ENCODE measurements at regions not wholly inside any gene's neighbourhood (a gene's known extent, or its start where the extent isn't known, plus 50 kb on each side); places are given as distances from the start of the nearest gene placed in this dataset.
"Not testable (repeated sequence)": the region's sequence is repeated elsewhere in the genome, so short reads cannot be mapped to it uniquely, and the experiment has no call there.

DNA sequence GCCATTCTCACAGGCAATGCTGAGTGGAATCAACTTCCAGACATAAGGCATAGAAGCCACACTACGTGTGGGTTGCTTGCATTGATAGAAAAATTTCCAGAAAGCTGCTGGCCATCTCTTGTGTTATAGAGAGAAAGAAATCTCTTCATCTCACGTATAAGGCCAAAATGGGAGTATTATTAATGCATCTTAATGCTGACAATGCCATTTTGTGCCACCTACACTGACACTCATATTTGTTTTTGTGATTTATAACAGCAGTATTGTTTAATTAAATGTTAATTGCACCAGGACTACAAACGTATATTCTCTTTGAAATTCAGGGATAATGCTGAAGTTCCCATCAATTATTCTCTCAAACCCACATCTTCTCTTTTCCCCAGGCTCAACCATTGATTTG lies 56.1 kb upstream of the TMEM132D start:
- no peak for DNase-seq (ENCODE audit: low read depth in 2 of 2)

DNA sequence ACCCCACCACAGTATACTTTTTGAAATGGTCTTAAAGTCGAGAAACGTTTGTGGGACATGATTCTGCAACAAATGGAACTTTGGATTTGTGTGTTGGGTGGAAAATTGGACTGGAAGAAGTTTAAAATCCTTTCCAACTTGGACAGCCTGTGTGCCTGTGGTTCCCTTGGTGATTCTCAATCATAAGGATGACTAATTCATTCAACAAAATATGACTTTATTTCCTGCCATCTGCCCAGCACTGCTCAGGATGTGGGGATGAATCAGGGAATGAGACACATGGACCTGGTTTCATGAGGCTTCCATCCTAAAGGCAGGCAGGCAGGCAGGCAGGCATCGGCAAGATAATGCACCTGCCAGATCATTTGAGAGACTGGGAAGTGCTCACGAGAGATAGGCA lies 57.3 kb upstream of the TMEM132D start:
- DNase-seq (ENCODE audit: low read depth in 2 of 2), result no peak

GRCh38 chr12:129961856-129962255 lies 58.0 kb upstream of the TMEM132D start:
- no peak for DNase-seq (ENCODE audit: low read depth in 2 of 2)

DNA sequence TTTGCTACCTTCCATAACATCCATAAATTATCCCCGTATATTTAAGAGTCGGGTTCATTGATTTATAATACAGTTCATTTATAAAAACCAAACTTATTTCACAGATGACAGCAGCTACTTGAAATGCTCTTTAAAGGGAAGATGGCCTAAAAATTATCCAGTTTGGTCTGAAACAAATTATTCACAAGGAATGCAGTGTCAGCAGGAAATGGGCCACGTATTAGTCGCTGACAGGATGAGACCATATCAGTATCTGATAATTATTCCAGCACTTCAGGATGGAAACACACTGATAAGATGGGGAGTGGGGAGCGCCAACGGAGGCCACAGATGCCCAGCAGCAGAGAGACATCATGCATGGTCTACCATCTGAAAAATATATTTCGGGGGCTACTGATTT lies 60.5 kb upstream of the TMEM132D start:
- no peak for DNase-seq (ENCODE audit: low read depth in 2 of 2)

- no peak for DNase-seq (ENCODE audit: low read depth in 2 of 2)
Observed at GRCh38 chr12:129964826-129965457, 61.1 kb upstream of the TMEM132D start.

GRCh38 chr12:129966146-129966995 lies 62.5 kb upstream of the TMEM132D start:
- DNase-seq (ENCODE audit: low read depth in 2 of 2), result no peak

DNA sequence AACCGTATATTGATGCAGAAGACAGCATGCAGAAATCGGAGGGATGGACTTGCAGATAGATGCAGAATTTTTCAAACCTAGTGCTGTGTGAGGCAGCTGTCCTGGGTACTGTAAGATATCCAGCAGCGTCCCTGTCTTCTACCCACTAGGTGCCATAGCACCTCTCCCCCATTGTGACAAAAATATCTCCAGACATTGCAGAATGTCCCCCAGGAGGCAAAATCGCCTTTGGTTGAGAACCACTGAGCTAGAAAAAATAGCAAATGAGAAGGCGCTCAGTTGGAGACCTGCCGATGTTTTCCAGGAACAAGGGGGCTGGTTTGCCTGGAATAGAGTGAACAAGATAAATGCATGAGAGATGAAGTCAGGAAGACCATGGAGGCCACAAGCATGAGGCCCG lies 67.9 kb upstream of the TMEM132D start:
- no peak for DNase-seq (ENCODE audit: low read depth in 2 of 2)

DNA sequence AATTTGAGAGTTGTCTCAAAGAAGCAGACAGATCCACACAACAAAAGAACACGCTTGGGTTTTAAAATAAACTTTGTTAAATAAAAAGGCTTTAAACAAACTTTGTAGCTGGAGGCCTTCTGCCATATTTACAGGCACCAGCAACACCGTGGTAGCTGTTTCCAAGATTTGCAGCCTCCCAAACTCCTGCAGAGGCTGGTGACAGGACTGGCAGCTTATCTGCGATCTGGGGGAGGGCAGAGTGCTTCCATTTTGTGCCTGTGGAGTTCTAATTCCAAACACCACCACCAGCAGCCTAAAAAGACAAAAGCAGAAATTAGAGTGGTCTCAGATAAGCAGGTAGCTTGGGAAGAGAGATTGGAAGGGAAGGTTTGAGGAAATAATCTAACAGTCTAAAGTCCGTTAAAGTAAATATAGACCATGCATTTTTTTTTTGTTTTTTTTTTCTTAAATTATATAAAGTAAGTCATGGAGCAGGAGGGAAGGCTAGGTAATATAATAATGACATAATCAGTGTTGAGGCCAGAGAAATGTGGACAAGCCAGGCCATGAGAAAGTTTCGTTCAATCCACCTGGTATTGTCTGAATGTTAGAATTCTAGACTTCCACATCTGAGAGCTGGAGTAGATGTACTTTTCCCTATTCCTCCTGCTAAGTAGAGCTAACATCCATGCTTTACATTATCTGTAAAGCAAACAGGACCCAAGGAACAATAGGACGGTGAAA lies 69.6 kb upstream of the TMEM132D start:
- DNase-seq (ENCODE audit: low read depth in 2 of 2), result no peak

GRCh38 chr12:129984106-129984505 lies 80.3 kb upstream of the TMEM132D start:
- no peak for DNase-seq (ENCODE audit: low read depth in 2 of 2)

DNA sequence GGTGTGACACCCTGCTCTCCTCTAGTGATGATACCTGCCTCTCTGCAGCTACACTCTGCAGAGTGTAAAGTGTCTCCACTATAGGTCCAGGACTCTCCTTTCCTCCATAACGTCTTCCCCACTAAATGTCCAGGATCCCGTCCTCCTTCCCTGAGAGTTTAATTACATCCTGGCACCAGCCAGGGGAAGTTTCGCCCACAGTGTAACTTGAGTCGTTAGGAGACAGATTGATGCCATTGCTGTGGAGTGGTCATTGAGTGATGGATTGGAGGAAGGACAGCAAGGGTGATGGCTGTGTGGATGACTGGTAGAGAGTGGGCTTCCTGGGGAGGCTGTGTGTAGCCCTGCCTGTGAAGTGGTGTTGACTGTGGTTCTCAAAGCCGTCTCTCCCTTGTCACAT lies 84.0 kb upstream of the TMEM132D start:
- DNase-seq (ENCODE audit: low read depth in 2 of 2), result no peak

DNA sequence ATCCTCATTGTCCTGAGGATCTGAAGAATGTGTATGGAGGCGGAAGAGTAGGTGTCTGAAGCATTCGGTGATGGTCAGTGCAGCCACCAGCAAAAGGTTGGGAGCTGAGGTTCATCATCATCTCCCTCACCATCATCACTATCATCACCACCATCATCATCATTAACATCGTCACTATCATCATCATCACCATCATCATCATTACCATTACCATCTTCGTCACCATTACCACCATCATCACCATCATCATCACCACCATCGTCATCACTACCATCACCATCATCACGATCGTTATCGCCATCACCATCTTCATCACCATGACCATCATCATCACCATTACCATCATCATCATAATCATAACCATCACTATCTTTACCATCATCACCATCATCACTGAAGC lies 90.8 kb upstream of the TMEM132D start:
- no peak for DNase-seq (ENCODE audit: low read depth in 2 of 2)

DNA sequence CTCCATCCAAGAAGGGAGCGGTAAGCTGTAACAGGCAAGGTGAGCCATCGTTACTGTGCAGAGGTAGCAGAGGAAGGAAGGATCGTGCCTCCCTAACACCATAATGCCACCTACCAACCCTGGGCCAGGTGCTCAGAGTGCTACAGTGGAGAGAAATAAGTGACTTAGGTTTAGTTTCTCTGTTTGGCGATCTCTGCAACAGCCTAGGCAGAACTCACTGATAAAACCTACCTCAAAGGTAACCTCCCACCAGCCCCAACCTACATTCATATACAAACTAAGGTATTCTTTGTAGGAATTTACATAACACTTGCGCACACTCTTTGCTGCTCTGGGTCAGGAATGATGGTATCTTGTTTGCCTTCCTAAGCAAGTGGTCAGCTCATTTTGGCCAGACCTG lies 93.4 kb upstream of the TMEM132D start:
- DNase-seq (ENCODE audit: low read depth in 2 of 2), result no peak

GRCh38 chr12:130004310-130004877 lies 100.6 kb upstream of the TMEM132D start:
- not testable (repeated sequence) for DNase-seq (ENCODE audit: low read depth in 2 of 2)

- no peak for DNase-seq (ENCODE audit: low read depth in 2 of 2)
Observed at GRCh38 chr12:130007771-130008170, 103.9 kb upstream of the TMEM132D start.

GRCh38 chr12:130008241-130008640 lies 104.4 kb upstream of the TMEM132D start:
- DNase-seq (ENCODE audit: low read depth in 2 of 2), result no peak

GRCh38 chr12:130009961-130010360 lies 106.1 kb upstream of the TMEM132D start:
- no peak for DNase-seq (ENCODE audit: low read depth in 2 of 2)

- no peak for DNase-seq (ENCODE audit: low read depth in 2 of 2)
Observed at GRCh38 chr12:130011611-130012385, 108.0 kb upstream of the TMEM132D start.

GRCh38 chr12:130013771-130014484 lies 110.1 kb upstream of the TMEM132D start:
- DNase-seq (ENCODE audit: low read depth in 2 of 2), result peak; percentile 5 to 15

DNA sequence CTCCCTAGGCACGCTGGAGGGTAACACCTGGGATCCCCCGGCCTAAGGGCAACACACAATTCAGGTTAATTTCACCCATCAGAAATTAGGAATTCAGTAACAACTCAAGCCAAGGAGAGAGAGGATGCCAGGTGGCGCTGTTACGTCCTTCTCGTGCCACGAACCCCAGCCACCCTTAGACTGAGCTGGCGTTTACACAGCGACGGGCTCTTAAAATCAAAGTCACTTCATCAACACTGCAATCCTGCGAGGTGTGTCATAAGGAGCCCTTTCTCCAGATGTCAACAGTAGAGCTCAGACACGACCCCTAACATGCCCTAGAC lies 110.6 kb upstream of the TMEM132D start:
- DNase-seq (ENCODE audit: low read depth in 2 of 2), result no peak

DNA sequence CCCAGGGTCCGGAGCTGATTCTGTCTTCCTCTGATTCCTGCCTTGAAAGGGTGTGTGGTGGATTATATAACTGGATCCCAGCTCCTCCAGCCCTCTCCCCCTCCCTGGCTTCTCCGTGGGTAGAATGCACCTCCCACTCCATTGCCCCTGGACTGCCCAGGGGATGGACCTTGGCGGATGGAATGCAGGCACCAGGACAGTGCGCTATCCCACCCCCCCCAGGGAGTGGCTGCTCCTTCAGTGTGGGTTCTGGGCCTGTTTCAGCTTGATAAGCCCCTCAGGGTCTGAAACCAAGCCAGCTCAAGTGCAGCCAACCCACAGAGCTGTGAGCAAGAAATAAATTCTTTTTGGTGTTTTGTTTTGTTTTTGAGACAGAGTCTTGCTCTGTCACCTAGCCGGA lies 112.4 kb upstream of the TMEM132D start:
- DNase-seq (ENCODE audit: low read depth in 2 of 2), result no peak

- no peak for DNase-seq (ENCODE audit: low read depth in 2 of 2)
Observed at GRCh38 chr12:130016986-130017385, 113.2 kb upstream of the TMEM132D start.

Data from stimulated activated CD8-positive, alpha-beta memory T cell treated with anti-CD3 and anti-CD28 coated beads, Interleukin-15, amount 100 ng/mL, for 48 hours (primary cell).